Prostate gland (tissue), 2 donors: ENCODE measurements at regions not wholly inside any gene's neighbourhood (a gene's known extent, or its start where the extent isn't known, plus 50 kb on each side); places are given as distances from the start of the nearest gene placed in this dataset.

Experiments used
- POLR2A ChIP-seq: fragments of 450-650 bp; IDR thresholded peaks from one replicate; pipeline ENCODE4 v1.6.1; 2016; ENCODE audit warnings: antibody characterized with exemption, mild to moderate bottlenecking
- POLR2AphosphoS5 ChIP-seq: sonication (generic); formaldehyde crosslinking; IDR thresholded peaks from one replicate; pipeline ENCODE4 v1.6.1; 2017; ENCODE audit warnings: antibody characterized with exemption
- TF ChIP-seq, protein P1 (sequence below), 4 experiments: fragments of 200-600 bp in 2 of 4; fragments of 450-650 bp in 2 of 4; sonication (generic) in 2 of 4; IDR thresholded peaks; 1 replicate in 3 of 4; 2 replicates in 1 of 4; pipeline ENCODE4 v1.5.1; 2016 to 2019; ENCODE audit warnings: antibody characterized with exemption in 4 of 4, mild to moderate bottlenecking in 2 of 4, moderate library complexity in 2 of 4

DNA sequence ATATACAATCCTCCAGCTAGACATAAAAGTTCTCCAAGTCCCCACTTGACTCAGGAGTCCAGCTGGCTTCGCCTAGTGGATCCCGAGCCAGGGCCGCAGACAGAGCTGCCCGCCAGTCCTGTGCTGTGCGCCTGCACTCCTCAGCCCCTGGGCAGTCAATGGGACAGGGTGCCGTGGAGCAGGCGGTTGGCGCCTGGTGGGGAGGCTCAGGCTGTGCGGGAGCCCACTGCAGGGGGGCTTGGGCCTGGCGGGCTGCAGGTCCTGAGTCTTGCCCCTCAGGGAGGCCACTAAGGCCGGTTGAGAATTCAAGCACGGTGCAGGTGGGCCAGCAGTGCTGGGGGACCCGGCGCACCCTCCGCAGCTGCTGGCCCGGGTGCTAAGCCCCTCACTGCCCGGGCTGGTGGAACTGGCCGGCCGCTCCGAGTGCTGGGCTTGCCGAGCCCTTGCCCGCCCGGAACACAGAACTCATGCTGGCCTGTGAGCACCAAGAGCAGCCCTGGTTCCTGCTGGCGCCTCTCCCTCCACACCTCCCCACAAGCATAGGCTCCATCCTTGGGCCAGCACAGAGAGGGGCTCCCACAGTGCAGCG, 884.8 kb upstream of the LRRC4C start:
- TF ChIP-seq, protein P1, sequence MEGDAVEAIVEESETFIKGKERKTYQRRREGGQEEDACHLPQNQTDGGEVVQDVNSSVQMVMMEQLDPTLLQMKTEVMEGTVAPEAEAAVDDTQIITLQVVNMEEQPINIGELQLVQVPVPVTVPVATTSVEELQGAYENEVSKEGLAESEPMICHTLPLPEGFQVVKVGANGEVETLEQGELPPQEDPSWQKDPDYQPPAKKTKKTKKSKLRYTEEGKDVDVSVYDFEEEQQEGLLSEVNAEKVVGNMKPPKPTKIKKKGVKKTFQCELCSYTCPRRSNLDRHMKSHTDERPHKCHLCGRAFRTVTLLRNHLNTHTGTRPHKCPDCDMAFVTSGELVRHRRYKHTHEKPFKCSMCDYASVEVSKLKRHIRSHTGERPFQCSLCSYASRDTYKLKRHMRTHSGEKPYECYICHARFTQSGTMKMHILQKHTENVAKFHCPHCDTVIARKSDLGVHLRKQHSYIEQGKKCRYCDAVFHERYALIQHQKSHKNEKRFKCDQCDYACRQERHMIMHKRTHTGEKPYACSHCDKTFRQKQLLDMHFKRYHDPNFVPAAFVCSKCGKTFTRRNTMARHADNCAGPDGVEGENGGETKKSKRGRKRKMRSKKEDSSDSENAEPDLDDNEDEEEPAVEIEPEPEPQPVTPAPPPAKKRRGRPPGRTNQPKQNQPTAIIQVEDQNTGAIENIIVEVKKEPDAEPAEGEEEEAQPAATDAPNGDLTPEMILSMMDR (IDR thresholded peaks at IDR 0.05), result no peak
- no peak for TF ChIP-seq POLR2A
- no peak for TF ChIP-seq POLR2AphosphoS5
